HG02623 (cell line): ENCODE measurements at regions not wholly inside any gene's neighbourhood (a gene's known extent, or its start where the extent isn't known, plus 50 kb on each side); places are given as distances from the start of the nearest gene placed in this dataset.
"Not testable (repeated sequence)": the region's sequence is repeated elsewhere in the genome, so short reads cannot be mapped to it uniquely, and the experiment has no call there.

ENCODE experiments used
- ATAC-seq: cut with Tn5 transposase; IDR thresholded peaks from one replicate; pipeline ENCODE4 v1.9.1; 2021; ENCODE audit warnings: moderate library complexity; ENCODE audit not compliant: unreplicated experiment

DNA sequence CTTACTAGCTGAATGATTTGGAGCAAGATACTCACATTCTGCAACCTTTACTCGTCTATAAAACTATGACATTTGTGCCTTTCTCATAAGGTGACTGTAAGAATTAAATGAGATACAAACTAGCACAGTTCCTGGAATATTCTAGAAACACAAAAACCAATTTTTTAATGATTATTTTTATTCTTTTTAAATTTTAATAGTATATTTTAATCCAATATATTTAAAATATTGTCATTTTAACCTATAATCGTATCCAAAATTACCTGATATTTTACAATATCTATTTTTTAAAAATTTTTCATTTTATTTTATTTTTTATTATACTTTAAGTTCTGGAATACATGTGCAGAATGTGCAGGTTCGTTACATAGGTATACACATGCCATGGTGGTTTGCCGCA, 238.1 kb downstream of the OLFM4 start:
- ATAC-seq, result no peak

DNA sequence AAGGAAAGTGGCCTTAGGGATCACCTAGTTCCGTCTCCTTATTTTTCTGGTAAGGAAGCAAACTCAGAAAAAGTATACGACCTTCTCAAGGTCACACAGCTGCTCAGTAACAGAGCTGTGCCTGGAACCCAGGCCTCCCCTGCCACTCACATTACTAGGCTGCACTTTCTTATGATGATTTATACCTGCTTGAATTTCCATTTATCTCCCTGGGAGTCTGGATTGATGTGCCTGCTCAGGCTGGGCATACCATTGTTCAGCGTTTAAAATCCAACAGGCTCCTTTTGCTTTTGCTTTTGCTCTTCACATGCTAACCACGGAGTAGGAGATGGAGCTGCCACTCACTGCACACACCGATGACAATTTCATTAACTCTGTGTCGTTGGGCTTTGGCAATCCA, 241.0 kb downstream of the OLFM4 start:
- no peak for ATAC-seq

DNA sequence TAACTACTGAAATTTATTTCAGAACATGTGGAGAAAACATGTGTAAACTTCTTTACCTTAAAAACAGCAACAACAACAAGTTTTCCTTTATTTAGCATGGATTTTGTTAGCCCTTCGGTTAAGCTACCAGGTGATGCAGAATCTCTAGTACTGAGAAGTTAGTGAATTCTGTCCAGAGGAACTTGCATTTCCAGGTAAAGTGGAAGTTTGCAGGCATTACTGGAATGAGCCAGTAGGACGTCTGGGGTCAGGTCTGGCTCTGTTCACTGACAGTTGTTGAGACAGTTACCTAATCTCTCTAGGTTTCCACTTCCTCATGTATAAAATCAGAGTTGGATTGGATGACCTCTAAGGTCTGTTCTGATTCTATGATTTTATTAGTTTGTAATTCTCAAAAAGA, 244.3 kb downstream of the OLFM4 start:
- no peak for ATAC-seq

- no peak for ATAC-seq
These were observed 247.7 kb downstream of the OLFM4 start for GRCh38 chr13:53276265-53276664.

GRCh38 chr13:53281677-53282076, 253.1 kb downstream of the OLFM4 start:
- no peak for ATAC-seq

DNA sequence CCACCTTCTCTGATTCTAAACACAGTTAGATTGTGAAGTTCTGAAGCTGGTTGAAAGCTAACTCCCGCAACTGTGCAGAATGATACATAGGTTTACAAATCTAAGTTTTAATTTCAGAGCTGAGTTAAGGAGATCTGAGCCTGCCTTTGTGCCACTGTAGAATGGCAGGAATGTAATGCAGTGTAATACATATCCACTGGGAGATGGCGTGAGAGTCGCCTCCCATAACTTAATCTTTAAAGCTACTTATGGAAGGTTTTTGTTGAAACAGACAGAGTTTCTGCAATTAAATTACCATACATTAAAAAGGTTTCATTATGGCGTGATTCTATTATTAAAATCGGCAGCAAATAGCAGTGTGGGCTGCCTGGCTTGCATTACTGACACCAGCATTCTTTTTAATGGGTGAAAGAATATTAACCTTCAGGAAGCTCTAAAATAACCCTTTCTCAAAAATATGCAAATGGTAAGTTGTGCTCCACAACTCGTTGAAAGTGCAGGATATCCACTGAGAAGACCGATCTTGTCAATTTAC, 257.4 kb downstream of the OLFM4 start:
- no peak for ATAC-seq

DNA sequence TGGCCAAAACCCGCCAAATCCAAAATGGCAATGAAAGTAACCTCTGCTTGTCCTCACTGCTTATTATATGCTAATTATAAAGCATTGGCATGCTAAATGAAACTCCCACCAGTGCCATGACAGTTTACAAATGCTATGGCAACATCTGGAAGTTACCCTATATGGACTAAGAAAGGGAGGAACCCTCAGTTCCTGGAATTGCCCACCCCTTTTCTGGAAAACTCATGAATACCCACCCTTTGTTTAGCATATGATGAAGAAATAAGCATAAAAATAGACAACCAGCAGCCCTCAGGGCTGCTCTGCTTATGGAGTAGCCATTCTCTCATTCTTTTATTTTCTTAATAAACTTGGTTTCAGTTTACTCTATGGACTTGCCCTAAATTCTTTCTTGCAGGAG, 269.8 kb downstream of the OLFM4 start:
- no peak for ATAC-seq

GRCh38 chr13:53301449-53301848, 272.8 kb downstream of the OLFM4 start:
- no peak for ATAC-seq

GRCh38 chr13:53305419-53305818, 276.8 kb downstream of the OLFM4 start:
- ATAC-seq, result not testable (repeated sequence)

GRCh38 chr13:53310786-53311185, 282.2 kb downstream of the OLFM4 start:
- ATAC-seq, result no peak

DNA sequence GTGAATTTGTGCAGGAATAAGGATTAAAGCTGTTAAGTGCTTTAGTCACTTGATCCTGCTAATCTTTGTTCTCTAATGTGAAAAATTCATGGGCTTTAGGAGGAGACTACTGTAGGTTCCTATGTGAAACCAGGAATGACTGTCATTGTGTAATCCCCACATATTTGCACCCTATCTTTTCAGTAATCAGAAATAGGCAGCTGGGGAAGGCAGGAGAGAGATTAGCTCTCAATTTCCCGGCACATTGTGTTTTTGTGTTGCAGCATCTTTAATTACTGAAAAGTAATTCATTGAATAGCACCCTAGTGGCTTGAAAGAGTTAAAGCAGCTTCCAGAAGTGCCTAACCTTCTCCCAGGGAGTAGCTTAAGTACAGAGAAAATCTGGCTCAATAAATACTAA, 282.9 kb downstream of the OLFM4 start:
- no peak for ATAC-seq

- ATAC-seq, result no peak
These were observed 292.7 kb downstream of the OLFM4 start for GRCh38 chr13:53321296-53321801.

GRCh38 chr13:53324656-53325055, 296.0 kb downstream of the OLFM4 start:
- no peak for ATAC-seq

GRCh38 chr13:53326716-53327115, 298.1 kb downstream of the OLFM4 start:
- no peak for ATAC-seq

GRCh38 chr13:53327680-53328315, 299.2 kb downstream of the OLFM4 start:
- no peak for ATAC-seq

DNA sequence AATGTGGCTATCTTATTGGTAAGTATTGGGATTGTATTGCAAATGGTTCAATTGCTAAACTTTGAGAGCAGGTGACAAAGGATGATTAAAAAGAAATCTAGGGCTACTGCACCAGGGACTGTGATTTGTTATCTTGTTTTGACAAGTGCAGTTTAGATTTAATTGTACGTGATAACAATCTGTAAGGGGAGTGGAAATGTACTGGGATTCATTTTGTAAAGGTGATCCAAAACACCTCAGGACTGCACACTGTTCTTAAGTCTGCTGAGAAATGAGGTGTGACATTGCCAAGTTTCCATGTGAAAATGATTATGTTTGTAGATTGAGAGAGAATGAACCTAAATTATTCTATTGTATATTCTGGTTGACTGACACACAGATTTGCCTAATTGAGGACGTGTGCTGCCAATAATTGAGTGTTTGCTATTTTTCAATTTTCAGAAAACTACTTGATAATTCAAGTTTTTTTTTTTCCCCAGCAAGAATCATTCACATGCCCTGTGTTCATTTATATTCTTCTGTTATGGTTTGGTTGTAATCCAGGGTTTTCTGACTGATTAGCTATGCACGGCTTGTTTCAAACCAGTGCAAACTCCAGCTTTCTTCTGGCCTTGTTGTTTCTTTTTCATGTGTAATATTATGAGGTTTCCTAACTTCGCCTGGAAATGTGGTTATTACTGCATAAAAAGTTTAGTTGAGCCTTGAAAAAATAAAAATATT, 308.0 kb downstream of the OLFM4 start:
- no peak for ATAC-seq

DNA sequence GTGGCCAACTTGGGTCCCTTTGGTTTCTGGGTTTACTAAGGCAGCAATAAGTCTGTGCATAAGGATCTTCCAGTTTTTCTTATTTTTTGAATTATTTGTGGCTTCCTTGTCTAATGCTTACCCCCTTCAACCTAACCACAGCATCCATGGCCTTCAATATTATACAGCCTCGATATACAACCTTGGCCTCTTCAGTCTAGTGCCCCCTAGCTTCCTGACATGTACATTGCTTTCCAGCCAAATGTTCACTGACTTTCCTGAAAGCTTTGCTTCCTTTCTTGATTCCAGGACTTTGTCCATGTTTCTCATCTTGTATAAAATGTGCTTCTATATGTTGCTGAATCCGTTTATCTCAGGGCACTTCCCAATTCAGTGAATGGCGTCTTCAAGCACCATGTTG, 310.1 kb downstream of the OLFM4 start:
- ATAC-seq, result no peak

- ATAC-seq, result no peak
These were observed 312.0 kb downstream of the OLFM4 start for GRCh38 chr13:53340505-53341143.

DNA sequence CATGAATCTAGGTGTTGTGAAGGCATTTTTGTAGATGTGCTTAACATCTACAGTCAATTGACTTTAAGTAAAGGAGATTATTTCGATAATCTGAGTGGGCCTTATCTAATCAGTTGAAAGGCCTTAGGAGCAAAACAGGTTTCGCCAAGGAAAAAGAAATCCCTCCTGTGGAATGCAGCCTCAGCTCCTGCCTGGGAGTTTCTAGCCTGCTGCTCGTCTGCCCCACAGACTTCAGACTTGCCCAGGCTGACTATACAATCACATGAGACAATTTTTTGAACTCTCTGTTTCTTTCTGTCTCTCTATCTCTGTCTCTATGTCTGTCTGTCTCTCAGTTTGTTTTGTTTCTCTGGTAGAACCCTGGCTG, 312.5 kb downstream of the OLFM4 start:
- ATAC-seq, result no peak

GRCh38 chr13:53342623-53343360, 314.2 kb downstream of the OLFM4 start:
- ATAC-seq, result no peak

GRCh38 chr13:53343361-53343744, 314.7 kb downstream of the OLFM4 start:
- no peak for ATAC-seq
